Astrocyte (in vitro differentiated cells and primary cell): ENCODE measurements at regions not wholly inside any gene's neighbourhood (a gene's known extent, or its start where the extent isn't known, plus 50 kb on each side); places are given as distances from the start of the nearest gene placed in this dataset.

Experiments
- DNase-seq: peaks from one replicate; pipeline ENCODE4 v3.0.0-alpha.2; 2010; ENCODE audit warnings: low read depth
- FAIRE-seq: peaks from 2 replicates; lab custom pipeline; 2011; peaks lifted over from hg19 to GRCh38; lab: Jason Lieb, UNC
- H2AFZ ChIP-seq: 2 replicates; pipeline ENCODE4 v1.6.0; 2012; ENCODE audit warnings: low read depth, low read length, inconsistent platforms
- H3K27ac ChIP-seq: 2 replicates; pipeline ENCODE4 v1.5.1; 2011; ENCODE audit warnings: low read depth, low read length, inconsistent platforms
- H3K27me3 ChIP-seq: 2 replicates; pipeline ENCODE4 v1.6.0; 2011; ENCODE audit warnings: low read length, inconsistent platforms; ENCODE audit not compliant: insufficient read depth
- H3K36me3 ChIP-seq: 2 replicates; pipeline ENCODE4 v1.5.1; 2011; ENCODE audit warnings: low read length, inconsistent platforms; ENCODE audit not compliant: insufficient read depth
- H3K4me1 ChIP-seq: 2 replicates; pipeline ENCODE4 v1.5.1; 2011; ENCODE audit warnings: low read length, inconsistent platforms; ENCODE audit not compliant: insufficient read depth
- H3K4me2 ChIP-seq: 2 replicates; pipeline ENCODE4 v1.6.0; 2012; ENCODE audit warnings: low read length, inconsistent platforms
- H3K4me3 ChIP-seq: 2 replicates; pipeline ENCODE4 v1.5.1; 2011; ENCODE audit warnings: low read depth, mild to moderate bottlenecking, low read length, inconsistent platforms; ENCODE audit not compliant: insufficient read depth
- H3K79me2 ChIP-seq: 2 replicates; pipeline ENCODE4 v1.6.0; 2012; ENCODE audit warnings: mild to moderate bottlenecking, low read length, inconsistent platforms; ENCODE audit not compliant: insufficient read depth
- H3K9ac ChIP-seq: 2 replicates; pipeline ENCODE4 v1.6.0; 2012; ENCODE audit warnings: mild to moderate bottlenecking, low read length, inconsistent platforms
- H3K9me3 ChIP-seq: 2 replicates; pipeline ENCODE4 v1.5.1; 2012; ENCODE audit warnings: low read depth, mild to moderate bottlenecking, low read length, inconsistent platforms; ENCODE audit not compliant: insufficient read depth
- H4K20me1 ChIP-seq: 2 replicates; pipeline ENCODE4 v1.6.0; 2012; ENCODE audit warnings: low read length, inconsistent platforms; ENCODE audit not compliant: insufficient read depth
- H3K27ac Mint-ChIP-seq: one replicate; pipeline ENCODE4 v1.8.0; 2021; ENCODE audit warnings: mild to moderate bottlenecking, mixed read lengths; ENCODE audit not compliant: unreplicated experiment
- H3K27me3 Mint-ChIP-seq: one replicate; pipeline ENCODE4 v1.8.0; 2021; ENCODE audit warnings: low read depth, mixed read lengths; ENCODE audit not compliant: unreplicated experiment
- H3K36me3 Mint-ChIP-seq: one replicate; pipeline ENCODE4 v1.8.0; 2021; ENCODE audit warnings: low read depth, mixed read lengths; ENCODE audit not compliant: unreplicated experiment
- H3K4me1 Mint-ChIP-seq: one replicate; pipeline ENCODE4 v1.8.0; 2021; ENCODE audit warnings: low read depth, mixed read lengths; ENCODE audit not compliant: unreplicated experiment
- H3K4me3 Mint-ChIP-seq: one replicate; pipeline ENCODE4 v1.8.0; 2021; ENCODE audit warnings: mild to moderate bottlenecking, moderate library complexity, mixed read lengths; ENCODE audit not compliant: unreplicated experiment
- H3K9me3 Mint-ChIP-seq: one replicate; pipeline ENCODE4 v1.8.0; 2021; ENCODE audit warnings: mild to moderate bottlenecking, mixed read lengths; ENCODE audit not compliant: unreplicated experiment
- CTCF ChIP-seq: IDR thresholded peaks from 2 replicates; pipeline ENCODE4 v1.5.1; 2011; ENCODE audit warnings: low read depth, mild to moderate bottlenecking, inconsistent platforms, low read length, moderate library complexity; ENCODE audit not compliant: insufficient read depth
- EZH2 ChIP-seq: IDR thresholded peaks from 2 replicates; pipeline ENCODE4 v1.6.1; 2012; ENCODE audit warnings: mild to moderate bottlenecking, low read length, inconsistent platforms; ENCODE audit not compliant: insufficient read depth

GRCh38 chr10:109040622-109041021, 882.7 kb downstream of the XPNPEP1 start:
- Mint-ChIP-seq H3K4me1 (no peaks in the 10 kb centered on the region), H3K27ac (no peak overlapping the region), H3K27me3 (no peaks in the 10 kb centered on the region), H3K9me3 (peaks cover 2% of the 10 kb centered on the region), H3K36me3 (no peaks in the 10 kb centered on the region), H3K4me3 (no peak overlapping the region)
- Histone ChIP-seq H3K9me3 (no peaks in the 10 kb centered on the region), H3K36me3 (no peaks in the 10 kb centered on the region), H3K27me3 (no peaks in the 10 kb centered on the region), H3K4me1 (no peaks in the 10 kb centered on the region), H3K4me3 (no peak overlapping the region), H2AFZ (no peak overlapping the region), H3K27ac (no peak overlapping the region), H3K4me2 (no peak overlapping the region), H3K9ac (no peak overlapping the region), H3K79me2 (no peaks in the 10 kb centered on the region), H4K20me1 (no peaks in the 10 kb centered on the region)
- FAIRE-seq (no peak), DNase-seq (no peak)
- TF ChIP-seq CTCF: no peak
- TF ChIP-seq EZH2: no peak

GRCh38 chr10:109037978-109038377, 885.3 kb downstream of the XPNPEP1 start:
- Mint-ChIP-seq H3K4me1 (no peaks in the 10 kb centered on the region), H3K9me3 (no peaks in the 10 kb centered on the region), H3K36me3 (no peaks in the 10 kb centered on the region), H3K27ac (no peak overlapping the region), H3K27me3 (no peaks in the 10 kb centered on the region), H3K4me3 (no peak overlapping the region)
- Histone ChIP-seq H4K20me1 (no peaks in the 10 kb centered on the region), H3K9me3 (no peaks in the 10 kb centered on the region), H3K79me2 (no peaks in the 10 kb centered on the region), H3K27ac (no peak overlapping the region), H3K9ac (no peak overlapping the region), H3K4me1 (no peaks in the 10 kb centered on the region), H3K27me3 (no peaks in the 10 kb centered on the region), H2AFZ (no peak overlapping the region), H3K36me3 (no peaks in the 10 kb centered on the region), H3K4me2 (no peak overlapping the region), H3K4me3 (no peak overlapping the region)
- no peak for TF ChIP-seq EZH2
- no peak for TF ChIP-seq CTCF
- DNase-seq (no peak), FAIRE-seq (no peak)

- Histone ChIP-seq H2AFZ (no peak overlapping the region), H3K9ac (no peak overlapping the region), H3K4me2 (no peak overlapping the region), H3K36me3 (no peaks in the 10 kb centered on the region), H3K4me3 (no peak overlapping the region), H3K9me3 (no peaks in the 10 kb centered on the region), H3K27me3 (no peaks in the 10 kb centered on the region), H3K4me1 (no peaks in the 10 kb centered on the region), H3K27ac (no peak overlapping the region), H4K20me1 (no peaks in the 10 kb centered on the region), H3K79me2 (no peaks in the 10 kb centered on the region)
- TF ChIP-seq EZH2 (no peak), CTCF (no peak)
- Mint-ChIP-seq H3K4me1 (no peaks in the 10 kb centered on the region), H3K36me3 (no peaks in the 10 kb centered on the region), H3K27ac (no peak overlapping the region), H3K9me3 (no peaks in the 10 kb centered on the region), H3K4me3 (no peak overlapping the region), H3K27me3 (no peaks in the 10 kb centered on the region)
- DNase-seq (peak; percentile 38), FAIRE-seq (no peak)
These were observed 892.6 kb downstream of the XPNPEP1 start for GRCh38 chr10:109030581-109031210.
